ENCODE measurements at regions not wholly inside any gene's neighbourhood (a gene's known extent, or its start where the extent isn't known, plus 50 kb on each side); places are given as distances from the start of the nearest gene placed in this dataset.

- TF ChIP-seq CTCF (IDR thresholded peaks at IDR 0.05) (no peak), POLR2A (IDR thresholded peaks at IDR 0.05; ENCODE audit: low read depth) (no peak)
These were observed 74.6 kb upstream of the EGFR start for GRCh38 chr7:54944179-54944578.
